Transverse colon (tissue), 4 donors: ENCODE measurements at regions not wholly inside any gene's neighbourhood (a gene's known extent, or its start where the extent isn't known, plus 50 kb on each side); places are given as distances from the start of the nearest gene placed in this dataset.

Experiments
- DNase-seq: peaks from one replicate; pipeline ENCODE4 v3.0.0-alpha.2; 2019
- H3K27ac ChIP-seq, 4 donors: fragments of 200-600 bp; sonication (generic); 2 replicates each; pipeline ENCODE4 v1.5.1; 2016 to 2018; ENCODE audit warnings: inconsistent platforms in 4 of 4
- H3K27me3 ChIP-seq: fragments of 200-600 bp; sonication (generic); 2 replicates; pipeline ENCODE4 v1.5.1; 2017; ENCODE audit warnings: inconsistent platforms
- H3K36me3 ChIP-seq, 4 donors: fragments of 200-600 bp; sonication (generic); 2 replicates each; pipeline ENCODE4 v1.5.1; 2017 to 2019; ENCODE audit warnings: inconsistent platforms in 4 of 4
- H3K4me1 ChIP-seq, 4 donors: fragments of 200-600 bp; sonication (generic); 2 replicates each; pipeline ENCODE4 v1.5.1; 2017 to 2020; ENCODE audit warnings: inconsistent platforms in 4 of 4
- H3K4me3 ChIP-seq, 4 donors: fragments of 200-600 bp; sonication (generic); 1 replicate in 1 of 4; 2 replicates in 3 of 4; pipeline versions ENCODE4 v1.5.1 to v1.6.1; 2017 to 2019; ENCODE audit warnings: inconsistent platforms in 4 of 4
- H3K9me3 ChIP-seq, 2 donors: fragments of 200-600 bp; sonication (generic); 2 replicates each; pipeline ENCODE4 v1.5.1; 2017 to 2019; ENCODE audit warnings: inconsistent platforms in 2 of 2
- CTCF ChIP-seq, 5 experiments: fragments of 200-600 bp in 3 of 5; fragments of 450-650 bp in 2 of 5; sonication (generic) in 3 of 5; IDR thresholded peaks; 1 replicate in 2 of 5; 2 replicates in 3 of 5; pipeline ENCODE4 v1.5.1; 2016 to 2017; ENCODE audit warnings: antibody characterized with exemption in 5 of 5, inconsistent platforms in 3 of 5, mild to moderate bottlenecking in 2 of 5, moderate library complexity in 1 of 5
- EP300 ChIP-seq: sonication (generic); formaldehyde crosslinking; IDR thresholded peaks from one replicate; pipeline ENCODE4 v1.6.1; 2017; ENCODE audit warnings: antibody characterized with exemption, low read depth
- POLR2A ChIP-seq: fragments of 450-650 bp; IDR thresholded peaks from one replicate; pipeline ENCODE4 v1.6.1; 2016; ENCODE audit warnings: antibody characterized with exemption, mild to moderate bottlenecking, moderate library complexity
- POLR2AphosphoS5 ChIP-seq, 3 donors: sonication (generic); formaldehyde crosslinking; IDR thresholded peaks; one replicate each; pipeline ENCODE4 v1.6.1; 2016; ENCODE audit warnings: antibody characterized with exemption in 3 of 3
- WGBS, 2 donors: methylation state at CpG; one replicate each; pipeline ENCODE4 v1.1.5; 2018; ENCODE audit warnings: low coverage in 1 of 2; 5-methylcytosine and 5-hydroxymethylcytosine counted together
- in situ Hi-C, 4 donors: fragments of 200-750 bp; cut with MboI; loops; one replicate each; pipeline versions ENCODE4 v1.15.0 to v1.15.1; 2017; ENCODE audit warnings: low sequenced_read_pairs in 3 of 4, low pct_ligation_motif_present in 1 of 4, low pct_unique_long_range_greater_than_20kb in 1 of 4
- intact Hi-C: fragments of 100-400 bp; cut with DNase I; formaldehyde crosslinking; loops from one replicate; pipeline ENCODE4 v1.15.1; 2023; ENCODE audit warnings: low total_unique reads

GRCh38 chr7:47150497-47151260, 431.2 kb downstream of the TNS3 start:
- no peak for TF ChIP-seq CTCF (IDR thresholded peaks at IDR 0.05)
- no peak for TF ChIP-seq POLR2AphosphoS5 (IDR thresholded peaks at IDR 0.05)
- TF ChIP-seq EP300, result no peak
- no peak for TF ChIP-seq POLR2A
- Histone ChIP-seq H3K27ac (no peak overlapping the region), H3K4me1 (peaks cover 0 to 33% (median 4%) of the 10 kb centered on the region in 4 donors), H3K36me3 (no peaks in the 10 kb centered on the region), H3K4me3 (no peak overlapping the region), H3K27me3 (no peaks in the 10 kb centered on the region), H3K9me3 (no peaks in the 10 kb centered on the region)
- in situ Hi-C loops (no loop called here), intact Hi-C loops (no loop called here)
- DNase-seq, result no peak
- 35 to 54% methylated on average over 4 of the region's 4 CpGs for WGBS, 2 donors

GRCh38 chr7:47149971-47150370, 431.9 kb downstream of the TNS3 start:
- WGBS, 2 donors, result 92 to 96% methylated on average over 3 to 4 of the region's 4 CpGs
- intact Hi-C loops, result no loop called here
- H3K27me3 ChIP-seq, result no peaks in the 10 kb centered on the region
- in situ Hi-C loops, result no loop called here
- DNase-seq, result no peak
- no peaks in the 10 kb centered on the region for H3K36me3 ChIP-seq
- H3K9me3 ChIP-seq, result no peaks in the 10 kb centered on the region
- TF ChIP-seq POLR2A (no peak), CTCF (IDR thresholded peaks at IDR 0.05) (no peak), POLR2AphosphoS5 (IDR thresholded peaks at IDR 0.05) (no peak), EP300 (no peak)
- peaks cover 0 to 33% (median 4%) of the 10 kb centered on the region in 4 donors for H3K4me1 ChIP-seq
- no peak overlapping the region for H3K4me3 ChIP-seq
- no peak overlapping the region for H3K27ac ChIP-seq

GRCh38 chr7:47149208-47149839, 432.6 kb downstream of the TNS3 start:
- TF ChIP-seq EP300 (no peak), CTCF (IDR thresholded peaks at IDR 0.05) (no peak), POLR2A (no peak), POLR2AphosphoS5 (IDR thresholded peaks at IDR 0.05) (no peak)
- in situ Hi-C loops, result no loop called here
- no peak overlapping the region for H3K4me3 ChIP-seq
- intact Hi-C loops, result no loop called here
- H3K9me3 ChIP-seq, result no peaks in the 10 kb centered on the region
- H3K27ac ChIP-seq, result peak overlapping the region in 3 of 4 donors; percentile 4 to 43 (median 7)
- H3K4me1 ChIP-seq, result peaks cover 0 to 33% (median 4%) of the 10 kb centered on the region in 4 donors
- no peak for DNase-seq
- no peaks in the 10 kb centered on the region for H3K36me3 ChIP-seq
- 70 to 88% methylated on average over 2 to 6 of the region's 6 CpGs for WGBS, 2 donors
- H3K27me3 ChIP-seq, result no peaks in the 10 kb centered on the region

GRCh38 chr7:47148536-47149207, 433.2 kb downstream of the TNS3 start:
- Histone ChIP-seq H3K36me3 (no peaks in the 10 kb centered on the region), H3K27me3 (no peaks in the 10 kb centered on the region), H3K27ac (peak overlapping the region in 3 of 4 donors; percentile 4 to 43 (median 20)), H3K4me1 (peaks cover 0 to 30% (median 3%) of the 10 kb centered on the region in 4 donors), H3K9me3 (no peaks in the 10 kb centered on the region), H3K4me3 (no peak overlapping the region)
- intact Hi-C loops, result no loop called here
- TF ChIP-seq POLR2A, result no peak
- TF ChIP-seq CTCF (IDR thresholded peaks at IDR 0.05), result no peak
- no peak for TF ChIP-seq EP300
- TF ChIP-seq POLR2AphosphoS5 (IDR thresholded peaks at IDR 0.05), result no peak
- in situ Hi-C loops, result no loop called here
- no peak for DNase-seq
- 55% methylated on average over 5 of the region's 5 CpGs for WGBS, 2 donors
